ENCODE measurements at regions not wholly inside any gene's neighbourhood (a gene's known extent, or its start where the extent isn't known, plus 50 kb on each side); places are given as distances from the start of the nearest gene placed in this dataset.

DNA sequence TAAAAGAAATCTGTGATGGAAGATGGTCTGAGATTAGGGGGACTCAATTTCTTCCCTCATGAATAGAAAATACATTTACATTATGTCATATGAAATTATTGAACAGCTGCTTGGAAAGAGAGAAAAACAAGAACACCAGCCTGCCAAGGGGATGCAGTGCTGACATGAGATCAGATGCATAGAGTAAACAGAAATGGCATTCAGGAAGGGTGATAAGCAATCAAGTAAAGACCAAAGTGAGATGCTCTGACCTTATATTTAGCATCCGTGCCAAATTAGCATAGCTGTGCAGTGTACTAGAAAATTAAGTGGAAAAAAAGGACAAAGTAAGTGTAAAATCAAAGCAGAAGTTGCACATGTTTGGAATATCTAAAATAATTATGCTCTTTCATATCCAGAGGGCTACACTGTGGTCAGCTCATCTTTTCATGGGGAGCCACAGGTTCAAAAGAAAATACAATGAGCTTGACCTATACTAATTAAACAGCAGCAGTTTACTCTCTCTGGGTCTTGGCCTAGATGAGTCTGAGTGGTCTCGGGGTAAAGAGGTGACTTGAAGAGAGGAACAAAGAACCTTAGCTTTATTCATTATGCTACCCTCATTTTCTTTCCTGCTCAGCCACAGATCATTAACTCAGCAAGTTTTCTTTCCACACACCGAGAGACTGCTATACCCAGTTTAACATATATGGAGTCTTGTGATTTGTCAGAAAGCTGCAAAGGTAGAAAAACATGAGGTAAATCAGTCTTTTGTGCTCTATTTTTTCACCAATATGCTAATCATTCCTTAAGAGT, 359.4 kb upstream of the FOXG1 start:
- TF ChIP-seq, protein P1, sequence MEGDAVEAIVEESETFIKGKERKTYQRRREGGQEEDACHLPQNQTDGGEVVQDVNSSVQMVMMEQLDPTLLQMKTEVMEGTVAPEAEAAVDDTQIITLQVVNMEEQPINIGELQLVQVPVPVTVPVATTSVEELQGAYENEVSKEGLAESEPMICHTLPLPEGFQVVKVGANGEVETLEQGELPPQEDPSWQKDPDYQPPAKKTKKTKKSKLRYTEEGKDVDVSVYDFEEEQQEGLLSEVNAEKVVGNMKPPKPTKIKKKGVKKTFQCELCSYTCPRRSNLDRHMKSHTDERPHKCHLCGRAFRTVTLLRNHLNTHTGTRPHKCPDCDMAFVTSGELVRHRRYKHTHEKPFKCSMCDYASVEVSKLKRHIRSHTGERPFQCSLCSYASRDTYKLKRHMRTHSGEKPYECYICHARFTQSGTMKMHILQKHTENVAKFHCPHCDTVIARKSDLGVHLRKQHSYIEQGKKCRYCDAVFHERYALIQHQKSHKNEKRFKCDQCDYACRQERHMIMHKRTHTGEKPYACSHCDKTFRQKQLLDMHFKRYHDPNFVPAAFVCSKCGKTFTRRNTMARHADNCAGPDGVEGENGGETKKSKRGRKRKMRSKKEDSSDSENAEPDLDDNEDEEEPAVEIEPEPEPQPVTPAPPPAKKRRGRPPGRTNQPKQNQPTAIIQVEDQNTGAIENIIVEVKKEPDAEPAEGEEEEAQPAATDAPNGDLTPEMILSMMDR (IDR thresholded peaks at IDR 0.05) = no peak
- TF ChIP-seq POLR2A (IDR thresholded peaks at IDR 0.05) = no peak
